Fibroblast of the aortic adventitia (primary cell): ENCODE measurements at regions not wholly inside any gene's neighbourhood (a gene's known extent, or its start where the extent isn't known, plus 50 kb on each side); places are given as distances from the start of the nearest gene placed in this dataset.
"Not testable (repeated sequence)": the region's sequence is repeated elsewhere in the genome, so short reads cannot be mapped to it uniquely, and the experiment has no call there.

ENCODE experiments used
- DNase-seq: peaks from one replicate; pipeline ENCODE4 v3.0.0-alpha.2; 2010; ENCODE audit warnings: low read depth
- H3K4me3 ChIP-seq: 2 replicates; pipeline ENCODE4 v1.5.1; 2011; ENCODE audit warnings: low read depth, mild to moderate bottlenecking, control low read depth, low read length, moderate library complexity
- TF ChIP-seq, protein P1 (sequence below): IDR thresholded peaks from 2 replicates; pipeline ENCODE4 v1.5.1; 2011; ENCODE audit warnings: mild to moderate bottlenecking, low read length, control low read depth, inconsistent platforms; ENCODE audit not compliant: insufficient read depth

DNA sequence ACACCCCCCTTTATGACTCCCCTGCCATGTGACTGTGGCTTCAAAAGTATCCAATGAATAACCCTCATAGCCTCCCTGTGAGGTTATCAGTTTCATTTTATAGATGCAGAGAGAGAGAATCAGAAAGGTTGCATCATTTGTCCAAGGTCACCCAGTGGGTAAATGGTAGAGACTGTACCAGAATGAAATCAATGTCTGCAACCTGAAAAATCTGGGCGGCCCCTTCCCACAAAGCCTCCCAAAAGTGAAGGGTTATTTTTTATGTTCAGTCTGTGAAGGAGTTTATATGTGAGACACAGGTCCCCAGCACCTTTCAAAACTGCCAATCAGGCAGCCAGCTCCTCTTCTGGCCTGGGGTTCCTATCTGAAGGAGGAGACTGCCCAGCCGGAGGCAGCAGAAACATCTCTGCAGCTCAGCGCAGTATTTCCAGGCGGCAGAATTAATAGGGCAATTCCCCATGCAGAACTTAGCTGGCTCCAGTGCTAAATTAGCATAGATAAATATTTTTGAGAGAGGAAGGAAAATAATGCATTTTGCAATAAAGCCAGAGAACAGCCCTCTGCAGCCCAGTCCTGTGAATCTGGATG is 130.8 kb upstream of the PRR20G start:
- TF ChIP-seq, protein P1, sequence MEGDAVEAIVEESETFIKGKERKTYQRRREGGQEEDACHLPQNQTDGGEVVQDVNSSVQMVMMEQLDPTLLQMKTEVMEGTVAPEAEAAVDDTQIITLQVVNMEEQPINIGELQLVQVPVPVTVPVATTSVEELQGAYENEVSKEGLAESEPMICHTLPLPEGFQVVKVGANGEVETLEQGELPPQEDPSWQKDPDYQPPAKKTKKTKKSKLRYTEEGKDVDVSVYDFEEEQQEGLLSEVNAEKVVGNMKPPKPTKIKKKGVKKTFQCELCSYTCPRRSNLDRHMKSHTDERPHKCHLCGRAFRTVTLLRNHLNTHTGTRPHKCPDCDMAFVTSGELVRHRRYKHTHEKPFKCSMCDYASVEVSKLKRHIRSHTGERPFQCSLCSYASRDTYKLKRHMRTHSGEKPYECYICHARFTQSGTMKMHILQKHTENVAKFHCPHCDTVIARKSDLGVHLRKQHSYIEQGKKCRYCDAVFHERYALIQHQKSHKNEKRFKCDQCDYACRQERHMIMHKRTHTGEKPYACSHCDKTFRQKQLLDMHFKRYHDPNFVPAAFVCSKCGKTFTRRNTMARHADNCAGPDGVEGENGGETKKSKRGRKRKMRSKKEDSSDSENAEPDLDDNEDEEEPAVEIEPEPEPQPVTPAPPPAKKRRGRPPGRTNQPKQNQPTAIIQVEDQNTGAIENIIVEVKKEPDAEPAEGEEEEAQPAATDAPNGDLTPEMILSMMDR, result no peak
- no peak overlapping the region for H3K4me3 ChIP-seq
- DNase-seq, result no peak

DNA sequence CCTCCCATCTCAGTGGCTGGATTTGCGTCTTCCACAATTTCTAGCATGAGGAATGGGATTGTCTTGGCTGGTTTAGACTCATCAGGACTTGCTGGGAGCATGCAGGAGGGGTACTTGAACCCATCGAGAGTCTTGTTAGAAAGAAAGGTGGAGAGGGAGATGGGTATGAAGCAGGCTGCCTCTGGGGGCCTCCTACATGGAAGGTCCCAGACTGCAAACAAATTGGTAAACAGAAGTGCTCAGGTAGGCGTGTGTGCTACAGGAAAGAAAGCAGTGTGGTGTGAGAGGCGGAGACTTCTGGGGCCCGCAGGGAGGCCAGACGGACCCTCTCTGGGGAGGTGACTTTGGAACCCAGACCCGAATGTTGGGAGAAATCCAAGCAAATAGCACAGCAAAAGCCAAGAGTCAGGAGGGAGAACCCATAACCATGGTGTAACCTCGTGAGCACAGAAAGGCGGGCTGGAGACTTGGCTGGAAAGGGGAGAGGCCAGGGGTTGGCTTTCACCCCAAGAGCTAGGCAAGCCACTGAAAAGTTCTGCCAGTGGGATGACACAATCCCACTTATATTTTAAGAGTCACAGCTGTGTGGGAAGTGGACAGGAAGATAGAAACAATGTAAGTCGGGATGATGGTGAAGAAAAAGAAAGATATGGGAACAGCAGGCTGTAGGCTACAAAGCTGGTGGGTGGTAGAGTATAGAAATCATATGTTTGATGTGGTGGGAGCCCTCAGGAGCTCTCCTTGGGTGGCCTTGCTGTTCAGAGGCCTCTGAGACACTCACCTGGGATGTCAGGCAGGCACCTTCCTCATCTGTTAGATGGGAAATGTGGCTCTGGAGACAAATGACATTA is 130.1 kb upstream of the PRR20G start:
- TF ChIP-seq, protein P1, result no peak
- peak; percentile 37 for DNase-seq
- no peak overlapping the region for H3K4me3 ChIP-seq

DNA sequence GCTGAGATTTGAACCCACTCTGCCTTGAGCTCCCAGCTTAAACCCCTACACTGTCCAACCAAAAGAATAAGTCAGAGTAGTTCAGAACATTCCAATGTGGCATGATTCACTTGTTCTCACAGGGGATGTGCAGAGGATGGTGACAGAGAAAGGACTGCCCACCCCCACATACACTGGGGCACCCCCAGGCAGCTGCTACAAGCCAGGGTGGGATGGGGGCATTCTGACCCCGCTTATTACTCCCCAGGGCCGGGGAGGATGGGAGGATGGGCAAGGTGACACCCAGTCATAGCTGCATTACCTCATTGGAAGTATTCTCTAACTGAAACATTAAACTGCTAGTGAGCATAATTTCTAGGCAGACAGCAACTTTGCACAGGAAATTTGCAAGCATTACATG is 126.0 kb upstream of the PRR20G start:
- TF ChIP-seq, protein P1, result no peak
- no peak for DNase-seq
- H3K4me3 ChIP-seq, result no peak overlapping the region

DNA sequence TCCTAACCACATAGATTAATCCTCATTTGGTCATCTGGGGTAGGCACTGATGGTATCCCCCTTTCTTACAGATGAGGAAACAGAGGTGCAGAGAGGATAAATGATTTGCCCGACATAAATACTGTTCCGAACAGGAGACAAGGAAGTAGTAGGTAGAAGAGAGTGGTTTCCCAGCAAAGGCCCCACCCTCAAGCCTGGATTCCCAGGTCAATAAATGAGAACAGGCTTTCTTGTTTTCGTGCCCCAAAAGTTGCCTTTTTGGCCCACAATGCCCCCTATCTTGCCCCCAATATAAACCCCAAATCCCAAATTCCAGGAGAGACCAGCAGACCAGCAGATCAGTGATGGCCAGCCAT is 125.5 kb upstream of the PRR20G start:
- TF ChIP-seq, protein P1, result no peak
- DNase-seq, result no peak

DNA sequence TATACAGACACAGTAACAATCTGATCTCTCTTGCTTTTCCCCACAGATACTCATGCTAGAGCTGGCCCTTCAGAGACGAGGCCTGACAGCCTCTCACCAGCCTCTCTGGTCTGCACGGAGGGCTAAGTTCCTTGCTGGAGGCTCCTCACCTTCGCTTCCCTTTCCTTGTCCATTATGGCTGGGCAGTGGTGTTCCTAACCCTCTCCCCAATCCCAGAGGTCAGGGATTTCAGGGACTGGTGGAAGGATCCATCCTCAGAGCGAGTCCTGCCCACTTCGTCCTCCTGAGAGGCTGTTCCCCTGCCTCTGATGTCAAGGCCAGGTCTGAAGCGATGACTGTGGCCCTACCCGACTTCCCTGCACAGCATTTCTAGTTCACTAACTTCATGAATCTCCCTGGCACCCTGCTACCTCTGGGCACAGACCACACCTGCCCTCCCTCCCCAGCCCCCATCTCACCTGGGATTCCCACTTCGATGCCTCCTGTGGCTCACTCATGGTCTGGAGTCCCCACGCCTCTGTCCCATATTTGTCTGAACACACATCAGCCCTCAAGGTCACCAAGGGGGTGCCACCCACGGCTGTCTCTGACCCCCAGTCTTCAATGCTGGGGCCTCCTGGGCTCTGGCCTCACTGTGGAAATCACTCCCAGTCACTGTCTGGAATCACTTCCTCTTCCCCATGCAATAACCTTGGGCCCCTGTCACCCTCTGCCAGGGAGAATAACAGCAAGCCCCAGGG is 124.9 kb upstream of the PRR20G start:
- no peak overlapping the region for H3K4me3 ChIP-seq
- DNase-seq, result no peak
- TF ChIP-seq, protein P1, result no peak

More for the DNA sequence above, 125.5 kb upstream of the PRR20G start:
- H3K4me3 ChIP-seq, result no peak overlapping the region

DNA sequence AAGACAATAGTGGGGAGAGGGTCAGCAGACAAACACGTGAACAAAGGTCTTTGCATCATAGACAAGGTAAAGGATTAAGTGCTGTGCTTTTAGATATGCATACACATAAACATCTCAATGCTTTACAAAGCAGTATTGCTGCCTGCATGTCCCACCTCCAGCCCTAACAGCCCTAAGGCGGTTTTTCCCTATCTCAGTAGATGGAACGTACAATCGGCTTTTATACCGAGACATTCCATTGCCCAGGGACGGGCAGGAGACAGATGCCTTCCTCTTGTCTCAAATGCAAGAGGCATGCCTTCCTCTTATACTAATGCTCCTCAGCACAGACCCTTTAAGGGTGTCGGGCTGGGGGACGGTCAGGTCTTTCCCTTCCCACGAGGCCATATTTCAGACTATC is 124.0 kb upstream of the PRR20G start:
- H3K4me3 ChIP-seq, DNase-seq: not testable (repeated sequence)

DNA sequence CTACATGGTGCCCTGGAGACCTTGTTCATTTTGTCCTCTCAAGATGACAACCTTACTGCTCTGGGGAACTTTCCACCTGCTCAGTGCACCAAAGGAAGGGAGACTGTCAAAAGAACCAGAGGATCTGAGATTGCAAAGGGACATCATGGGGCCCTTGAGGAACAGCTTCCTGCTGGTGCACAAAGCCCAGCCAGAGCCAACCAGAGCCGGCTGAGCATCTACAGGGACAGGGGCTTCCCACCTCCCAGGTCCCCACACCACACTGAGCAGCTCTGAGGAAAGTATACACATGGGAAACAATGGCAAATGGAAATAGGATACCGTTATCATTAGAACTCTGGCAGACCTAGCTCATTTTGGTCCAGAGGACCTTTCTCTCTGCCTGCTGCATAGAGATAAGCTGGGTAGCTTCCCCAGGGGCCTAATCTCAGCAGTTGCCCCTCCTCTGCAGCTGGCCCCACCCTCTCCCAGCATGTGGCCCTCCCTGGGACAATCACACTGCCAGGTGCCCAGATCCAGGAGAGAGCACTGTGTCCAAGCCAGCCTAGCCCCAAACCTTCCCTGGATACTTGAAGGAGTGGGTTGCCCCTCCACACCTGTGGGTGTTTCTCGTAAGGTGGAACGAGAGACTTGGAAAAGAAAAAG is 123.4 kb upstream of the PRR20G start:
- no peak overlapping the region for H3K4me3 ChIP-seq
- TF ChIP-seq, protein P1, result no peak
- DNase-seq, result no peak
